Myocyte (in vitro differentiated cells): ENCODE measurements at regions not wholly inside any gene's neighbourhood (a gene's known extent, or its start where the extent isn't known, plus 50 kb on each side); places are given as distances from the start of the nearest gene placed in this dataset.

ENCODE experiments used
- DNase-seq: peaks from one replicate; pipeline ENCODE4 v3.0.0-alpha.2; 2012; ENCODE audit warnings: low read depth

- no peak for DNase-seq
Measured at GRCh38 chr6:156017838-156018237, 562.2 kb upstream of the NOX3 start.

GRCh38 chr6:156016186-156016976 lies 560.7 kb upstream of the NOX3 start:
- DNase-seq, result no peak

GRCh38 chr6:156013155-156013554 lies 557.5 kb upstream of the NOX3 start:
- DNase-seq, result no peak

GRCh38 chr6:156009656-156010055 lies 554.0 kb upstream of the NOX3 start:
- DNase-seq, result no peak

- DNase-seq, result no peak
Measured at GRCh38 chr6:156004796-156005195, 549.2 kb upstream of the NOX3 start.

GRCh38 chr6:155996151-155996550 lies 540.5 kb upstream of the NOX3 start:
- no peak for DNase-seq

GRCh38 chr6:155995281-155995680 lies 539.6 kb upstream of the NOX3 start:
- DNase-seq, result no peak

- DNase-seq, result no peak
Measured at GRCh38 chr6:155994086-155994485, 538.4 kb upstream of the NOX3 start.

GRCh38 chr6:155993240-155993639 lies 537.6 kb upstream of the NOX3 start:
- no peak for DNase-seq

- no peak for DNase-seq
Measured at GRCh38 chr6:155985660-155986138, 530.1 kb upstream of the NOX3 start.

GRCh38 chr6:155980768-155981079 lies 525.1 kb upstream of the NOX3 start:
- no peak for DNase-seq

GRCh38 chr6:155980014-155980767 lies 524.6 kb upstream of the NOX3 start:
- DNase-seq, result no peak

- no peak for DNase-seq
Measured at GRCh38 chr6:155975506-155975905, 519.9 kb upstream of the NOX3 start.

- no peak for DNase-seq
Measured at GRCh38 chr6:155974811-155975323, 519.2 kb upstream of the NOX3 start.

- DNase-seq, result no peak
Measured at GRCh38 chr6:155974359-155974758, 518.7 kb upstream of the NOX3 start.

- no peak for DNase-seq
Measured at GRCh38 chr6:155970876-155971708, 515.5 kb upstream of the NOX3 start.

- DNase-seq, result no peak
Measured at GRCh38 chr6:155970472-155970871, 514.8 kb upstream of the NOX3 start.

- DNase-seq, result no peak
Measured at GRCh38 chr6:155968921-155969320, 513.3 kb upstream of the NOX3 start.

GRCh38 chr6:155967322-155967721 lies 511.7 kb upstream of the NOX3 start:
- DNase-seq, result no peak

GRCh38 chr6:155964544-155964943 lies 508.9 kb upstream of the NOX3 start:
- no peak for DNase-seq

GRCh38 chr6:155962276-155962675 lies 506.6 kb upstream of the NOX3 start:
- DNase-seq, result no peak
